OCI-LY7 (cell line): ENCODE measurements at regions not wholly inside any gene's neighbourhood (a gene's known extent, or its start where the extent isn't known, plus 50 kb on each side); places are given as distances from the start of the nearest gene placed in this dataset.

Experiments
- BruUV-seq: library from RNA; stranded (reverse); fragments of 400-500 nt; replicated peaks from 2 replicates; lab custom pipeline; 2021; lab: Mats Ljungman, UMichigan
- CTCF ChIA-PET: fragments of 300-600 bp; sonication (Branson Sonifier 250); formaldehyde crosslinking; loops from one replicate; lab custom pipeline; 2022; ENCODE audit warnings: antibody characterized with exemption; ENCODE audit not compliant: unreplicated experiment; lab: Charles Lee
- POLR2A ChIA-PET: fragments of 300-600 bp; sonication (Branson Sonifier 250); formaldehyde crosslinking; loops from one replicate; lab custom pipeline; 2022; ENCODE audit warnings: antibody characterized with exemption; lab: Charles Lee
- DNase-seq: peaks from one replicate; pipeline ENCODE4 v3.0.0-alpha.2; 2015; ENCODE audit warnings: low spot score
- H2AFZ ChIP-seq: fragments of 200-600 bp; sonication (generic), shearing (Covaris generic); 2 replicates; pipeline ENCODE4 v1.6.1; 2014; ENCODE audit warnings: mild to moderate bottlenecking, antibody characterized with exemption, low read length, moderate library complexity
- H3K27ac ChIP-seq: fragments of 200-600 bp; sonication (generic); 2 replicates; pipeline ENCODE4 v1.5.1; 2014; ENCODE audit warnings: mixed run types, low read depth, mild to moderate bottlenecking, moderate library complexity, low read length, inconsistent platforms; ENCODE audit not compliant: poor library complexity, severe bottlenecking
- H3K36me3 ChIP-seq: fragments of 200-600 bp; sonication (generic); 2 replicates; pipeline ENCODE4 v1.6.1; 2014; ENCODE audit warnings: mild to moderate bottlenecking, antibody characterized with exemption, low read length, moderate library complexity, mixed read lengths; ENCODE audit not compliant: insufficient read depth
- H3K4me1 ChIP-seq: fragments of 200-600 bp; sonication (generic); 2 replicates; pipeline ENCODE4 v1.5.1; 2014; ENCODE audit warnings: mild to moderate bottlenecking, low read length; ENCODE audit not compliant: insufficient read depth, poor library complexity, severe bottlenecking
- H3K4me2 ChIP-seq: fragments of 200-600 bp; sonication (generic); 2 replicates; pipeline ENCODE4 v1.6.1; 2014; ENCODE audit warnings: mild to moderate bottlenecking, low read length
- H3K4me3 ChIP-seq: fragments of 200-600 bp; sonication (generic); 2 replicates; pipeline ENCODE4 v1.5.1; 2014; ENCODE audit warnings: mild to moderate bottlenecking, low read depth, low read length; ENCODE audit not compliant: poor library complexity, severe bottlenecking
- H3K79me2 ChIP-seq: fragments of 200-600 bp; sonication (generic); 2 replicates; pipeline ENCODE4 v1.6.1; 2016; ENCODE audit warnings: low read depth, mild to moderate bottlenecking, low read length, moderate library complexity, mixed read lengths; ENCODE audit not compliant: insufficient read depth
- H3K9me2 ChIP-seq: fragments of 200-600 bp; sonication (generic); 2 replicates; pipeline ENCODE4 v1.6.1; 2016; ENCODE audit warnings: mild to moderate bottlenecking, low read length, mixed read lengths; ENCODE audit not compliant: insufficient read depth
- H3K9me3 ChIP-seq: fragments of 200-600 bp; sonication (generic); 2 replicates; pipeline ENCODE4 v1.6.1; 2014; ENCODE audit warnings: mild to moderate bottlenecking, mixed run types, low read length, mixed read lengths
- H4K20me1 ChIP-seq: fragments of 200-600 bp; sonication (generic); 2 replicates; pipeline ENCODE4 v1.6.1; 2014; ENCODE audit warnings: mild to moderate bottlenecking, antibody characterized with exemption, low read length, moderate library complexity, mixed read lengths; ENCODE audit not compliant: insufficient read depth
- CTCF ChIP-seq: fragments of 200-600 bp; sonication (generic); conservative IDR thresholded peaks from 2 replicates; pipeline ENCODE4 v1.5.1; 2014; ENCODE audit warnings: mild to moderate bottlenecking, antibody characterized with exemption, low read length, moderate library complexity, mixed read lengths
- EZH2phosphoT487 ChIP-seq: fragments of 200-600 bp; sonication (generic); IDR thresholded peaks from 2 replicates; pipeline ENCODE4 v1.6.1; 2018; ENCODE audit warnings: low read depth, borderline replicate concordance, mild to moderate bottlenecking, mixed run types, antibody characterized with exemption, low read length, moderate library complexity, mixed read lengths
- intact Hi-C: fragments of 100-400 bp; cut with micrococcal nuclease; formaldehyde crosslinking; loops from one replicate; pipeline ENCODE4 v1.10.0; 2022; ENCODE audit not compliant: unreplicated experiment

GRCh38 chr6:144413418-144413817 lies 128.3 kb downstream of the UTRN start:
- no peaks in the 10 kb centered on the region for H3K79me2 ChIP-seq
- no peak for TF ChIP-seq CTCF
- TF ChIP-seq EZH2phosphoT487, result no peak
- intact Hi-C loops, result no loop called here
- DNase-seq, result no peak
- H3K4me3 ChIP-seq, result no peak overlapping the region
- no TSS peak for BruUV-seq
- ChIA-PET CTCF (no interaction called here), POLR2A (interaction anchor here (0.6 kb wide), 1 partner anchor 103 kb away, joined by 3 read pairs; no protein-coding TSS in a partner anchor)
- H3K9me3 ChIP-seq, result no peaks in the 10 kb centered on the region
- no peaks in the 10 kb centered on the region for H3K36me3 ChIP-seq
- H3K27ac ChIP-seq, result no peak overlapping the region
- H3K4me2 ChIP-seq, result no peak overlapping the region
- H3K9me2 ChIP-seq, result no peaks in the 10 kb centered on the region
- H4K20me1 ChIP-seq, result no peaks in the 10 kb centered on the region
- H2AFZ ChIP-seq, result no peak overlapping the region
- no peaks in the 10 kb centered on the region for H3K4me1 ChIP-seq

GRCh38 chr6:144415014-144415413 lies 129.9 kb downstream of the UTRN start:
- no peaks in the 10 kb centered on the region for H3K79me2 ChIP-seq
- H3K4me2 ChIP-seq, result no peak overlapping the region
- no peaks in the 10 kb centered on the region for H3K36me3 ChIP-seq
- no peaks in the 10 kb centered on the region for H3K9me3 ChIP-seq
- intact Hi-C loops, result no loop called here
- POLR2A ChIA-PET, result no interaction called here
- no peak for TF ChIP-seq EZH2phosphoT487
- TF ChIP-seq CTCF, result no peak
- H3K27ac ChIP-seq, result no peak overlapping the region
- DNase-seq, result no peak
- BruUV-seq, result no TSS peak
- H3K4me3 ChIP-seq, result no peak overlapping the region
- no peaks in the 10 kb centered on the region for H4K20me1 ChIP-seq
- CTCF ChIA-PET, result no interaction called here
- no peaks in the 10 kb centered on the region for H3K4me1 ChIP-seq
- H3K9me2 ChIP-seq, result no peaks in the 10 kb centered on the region
- H2AFZ ChIP-seq, result no peak overlapping the region

- H3K4me1 ChIP-seq, result no peaks in the 10 kb centered on the region
- H3K36me3 ChIP-seq, result no peaks in the 10 kb centered on the region
- no peak overlapping the region for H3K27ac ChIP-seq
- ChIA-PET POLR2A (no interaction called here), CTCF (no interaction called here)
- no TSS peak for BruUV-seq
- no peak overlapping the region for H2AFZ ChIP-seq
- no peaks in the 10 kb centered on the region for H3K79me2 ChIP-seq
- DNase-seq, result no peak
- H4K20me1 ChIP-seq, result no peaks in the 10 kb centered on the region
- TF ChIP-seq CTCF, result no peak
- TF ChIP-seq EZH2phosphoT487, result no peak
- H3K9me2 ChIP-seq, result no peaks in the 10 kb centered on the region
- no peak overlapping the region for H3K4me2 ChIP-seq
- no peak overlapping the region for H3K4me3 ChIP-seq
- intact Hi-C loops, result no loop called here
- H3K9me3 ChIP-seq, result no peaks in the 10 kb centered on the region
These were observed 130.7 kb downstream of the UTRN start for GRCh38 chr6:144415835-144416237.
